A549 (cell line): ENCODE measurements at regions not wholly inside any gene's neighbourhood (a gene's known extent, or its start where the extent isn't known, plus 50 kb on each side); places are given as distances from the start of the nearest gene placed in this dataset.

Source experiments
- ATAC-seq, 2 experiments: fragments of 200-7000 bp in 1 of 2; fragments of >200 bp in 1 of 2; cut with Nextera tagmentation in 1 of 2; cut with Tn5 transposase in 1 of 2; 3 replicates each; pipeline versions ENCODE4 v1.8.0 to v1.9.1; 2018 to 2020; ENCODE audit warnings: mild to moderate bottlenecking in 1 of 2, moderate library complexity in 1 of 2
- CTCF ChIA-PET: fragments of 300-600 bp; sonication (Branson Sonifier 250); formaldehyde crosslinking; extraction: SDS; loops from one replicate; lab custom pipeline; 2021; ENCODE audit warnings: antibody characterized with exemption, inconsistent platforms; lab: Yijun Ruan, JAX
- POLR2A ChIA-PET: fragments of 350-600 bp; formaldehyde crosslinking; extraction: SDS; loops from one replicate; lab custom pipeline; 2021; ENCODE audit warnings: antibody characterized with exemption, inconsistent platforms; lab: Yijun Ruan, JAX
- DNase-seq, 2 experiments: peaks; one replicate each; pipeline versions ENCODE4 v3.0.0 to v3.0.0-alpha.2; 2011 to 2016; ENCODE audit warnings: low read depth in 1 of 2, low spot score in 1 of 2
- FAIRE-seq: peaks from 2 replicates; lab custom pipeline; 2011; peaks lifted over from hg19 to GRCh38; lab: Jason Lieb, UNC
- H3K27ac ChIP-seq, 2 experiments: fragments of >200 bp; sonication (Bioruptor Twin); formaldehyde crosslinking; 3 replicates each; pipeline ENCODE4 v1.5.1; 2016 to 2017
- H3K4me1 ChIP-seq: fragments of >200 bp; sonication (Bioruptor Twin); formaldehyde crosslinking; 3 replicates; pipeline ENCODE4 v1.6.1; 2016
- H3K4me2 ChIP-seq: fragments of >200 bp; sonication (Bioruptor Twin); formaldehyde crosslinking; 3 replicates; pipeline ENCODE4 v1.6.1; 2016
- H3K4me3 ChIP-seq: fragments of >200 bp; sonication (Bioruptor Twin); formaldehyde crosslinking; 3 replicates; pipeline ENCODE4 v1.5.1; 2016
- H3K9me3 ChIP-seq: fragments of >200 bp; sonication (Bioruptor Twin); formaldehyde crosslinking; 3 replicates; pipeline ENCODE4 v1.6.1; 2016
- ATOH8 ChIP-seq: fragments of 250-450 bp; sonication (Bioruptor Pico); IDR thresholded peaks from 2 replicates; pipeline ENCODE4 v1.5.0; 2020; ENCODE audit warnings: low read depth, mild to moderate bottlenecking, moderate library complexity
- BCL3 ChIP-seq: fragments of >200 bp; sonication (Bioruptor Twin); formaldehyde crosslinking; IDR thresholded peaks from 3 replicates; pipeline ENCODE4 v1.6.1; 2016
- BHLHE40 ChIP-seq: IDR thresholded peaks from 2 replicates; pipeline ENCODE4 v1.6.1; 2012; ENCODE audit warnings: low read depth, low read length, inconsistent platforms
- CBX8 ChIP-seq: fragments of 200-600 bp; sonication (generic); IDR thresholded peaks from 2 replicates; pipeline ENCODE4 v1.6.1; 2016
- CTCF ChIP-seq: fragments of >200 bp; sonication (Bioruptor Twin); formaldehyde crosslinking; IDR thresholded peaks from 3 replicates; pipeline ENCODE4 v1.5.1; 2016
- E2F6 ChIP-seq: IDR thresholded peaks from 2 replicates; pipeline ENCODE4 v1.6.1; 2012; ENCODE audit warnings: low read depth, borderline replicate concordance
- EHF ChIP-seq: fragments of 250-450 bp; sonication (Bioruptor Pico); IDR thresholded peaks from 2 replicates; pipeline ENCODE4 v1.5.0; 2020; ENCODE audit warnings: mild to moderate bottlenecking
- EP300 ChIP-seq, 2 experiments: fragments of >200 bp; sonication (Bioruptor Twin); formaldehyde crosslinking; IDR thresholded peaks; 2 replicates in 1 of 2; 3 replicates in 1 of 2; pipeline ENCODE4 v1.6.1; 2016 to 2017
- ESRRA ChIP-seq: fragments of 150-350 bp; IDR thresholded peaks from 2 replicates; pipeline ENCODE4 v1.6.1; 2014; ENCODE audit warnings: mild to moderate bottlenecking, low read length, borderline replicate concordance
- FOSB ChIP-seq: fragments of 250-450 bp; sonication (Bioruptor Pico); IDR thresholded peaks from 2 replicates; pipeline ENCODE4 v1.5.0; 2020; ENCODE audit warnings: mild to moderate bottlenecking, moderate library complexity
- FOSL2 ChIP-seq, 2 experiments: fragments of 450-650 bp in 1 of 2; fragments of >200 bp in 1 of 2; sonication (Bioruptor Twin) in 1 of 2; formaldehyde crosslinking; IDR thresholded peaks; 2 replicates each; pipeline versions ENCODE4 v1.5.0 to v1.6.1; 2016 to 2020; ENCODE audit warnings: mild to moderate bottlenecking in 1 of 2, moderate library complexity in 1 of 2
- HES2 ChIP-seq: fragments of >200 bp; sonication (Bioruptor Twin); formaldehyde crosslinking; IDR thresholded peaks from 2 replicates; pipeline ENCODE4 v1.6.1; 2016
- HEYL ChIP-seq: fragments of 250-450 bp; sonication (Bioruptor Pico); IDR thresholded peaks from 2 replicates; pipeline ENCODE4 v1.8.0; 2021; ENCODE audit warnings: mild to moderate bottlenecking, moderate library complexity
- HOXA7 ChIP-seq: fragments of 250-450 bp; sonication (Bioruptor Pico); IDR thresholded peaks from 2 replicates; pipeline ENCODE4 v1.5.0; 2020; ENCODE audit warnings: mild to moderate bottlenecking, moderate library complexity
- HOXB13 ChIP-seq: fragments of 250-450 bp; sonication (Bioruptor Pico); IDR thresholded peaks from 2 replicates; pipeline ENCODE4 v1.5.0; 2020; ENCODE audit warnings: low read depth, mild to moderate bottlenecking, moderate library complexity
- HOXB5 ChIP-seq: fragments of 250-450 bp; sonication (Bioruptor Pico); IDR thresholded peaks from 2 replicates; pipeline ENCODE4 v1.5.0; 2020; ENCODE audit warnings: mild to moderate bottlenecking, moderate library complexity
- JUN ChIP-seq, 2 experiments: fragments of >200 bp; sonication (Bioruptor Twin); formaldehyde crosslinking; IDR thresholded peaks; 2 replicates in 1 of 2; 3 replicates in 1 of 2; pipeline ENCODE4 v1.6.1; 2016 to 2017
- KDM5A ChIP-seq: fragments of 200-600 bp; sonication (generic); IDR thresholded peaks from 2 replicates; pipeline ENCODE4 v1.6.1; 2016; ENCODE audit warnings: antibody characterized with exemption, mild to moderate bottlenecking
- MAFK ChIP-seq: fragments of 450-650 bp; IDR thresholded peaks from 2 replicates; pipeline ENCODE4 v1.6.1; 2014; ENCODE audit not compliant: partially characterized antibody
- MAZ ChIP-seq: fragments of 150-350 bp; IDR thresholded peaks from 2 replicates; pipeline ENCODE4 v1.6.1; 2014; ENCODE audit warnings: antibody characterized with exemption, low read depth, low read length, borderline replicate concordance
- NFE2L2 ChIP-seq: fragments of 150-350 bp; conservative IDR thresholded peaks from 2 replicates; pipeline ENCODE4 v1.6.1; 2014; ENCODE audit warnings: low read length
- PHF8 ChIP-seq: fragments of 200-600 bp; sonication (generic); IDR thresholded peaks from 2 replicates; pipeline ENCODE4 v1.6.1; 2016; ENCODE audit warnings: low read depth, mild to moderate bottlenecking, antibody characterized with exemption, moderate library complexity, borderline replicate concordance
- POLR2AphosphoS2 ChIP-seq: conservative IDR thresholded peaks from 2 replicates; pipeline ENCODE4 v1.6.1; 2012; ENCODE audit warnings: low read length, improper control_type of control experiment, inconsistent platforms
- RFX5 ChIP-seq: fragments of 450-650 bp; IDR thresholded peaks from 2 replicates; pipeline ENCODE4 v1.7.1; 2014; ENCODE audit warnings: antibody characterized with exemption, mild to moderate bottlenecking, moderate library complexity
- RNF2 ChIP-seq: fragments of 200-600 bp; sonication (generic); IDR thresholded peaks from 2 replicates; pipeline ENCODE4 v1.6.1; 2016; ENCODE audit warnings: low read depth, mild to moderate bottlenecking, antibody characterized with exemption, moderate library complexity, borderline replicate concordance
- SMC3 ChIP-seq: fragments of >200 bp; sonication (Bioruptor Twin); formaldehyde crosslinking; IDR thresholded peaks from 3 replicates; pipeline ENCODE4 v1.6.1; 2018; ENCODE audit warnings: inconsistent platforms
- TP53 ChIP-seq: fragments of 250-450 bp; sonication (Bioruptor Pico); IDR thresholded peaks from 2 replicates; pipeline ENCODE4 v1.5.0; 2021; ENCODE audit warnings: mild to moderate bottlenecking, moderate library complexity
- ZFP36 ChIP-seq: fragments of 450-650 bp; IDR thresholded peaks from 2 replicates; pipeline ENCODE4 v1.6.1; 2014; ENCODE audit warnings: borderline replicate concordance; ENCODE audit not compliant: partially characterized antibody
- ZNF302 ChIP-seq: fragments of 250-450 bp; sonication (Bioruptor Pico); IDR thresholded peaks from 2 replicates; pipeline ENCODE4 v1.9.0; 2021; ENCODE audit warnings: inconsistent platforms, mild to moderate bottlenecking, moderate library complexity
- ZSCAN20 ChIP-seq: fragments of 250-450 bp; sonication (Bioruptor Pico); IDR thresholded peaks from 2 replicates; pipeline ENCODE4 v1.8.0; 2022; ENCODE audit warnings: mild to moderate bottlenecking, moderate library complexity
- WGBS: methylation state at CpG from one replicate; pipeline ENCODE4 v1.1.6; 2017; ENCODE audit errors: missing lambda C conversion rate; 5-methylcytosine and 5-hydroxymethylcytosine counted together

- no peak for TF ChIP-seq ZSCAN20
- TF ChIP-seq HEYL (CRISPR knock-in tag), result no peak
- TF ChIP-seq HOXA7, result no peak
- no peak for TF ChIP-seq JUN (IDR thresholded peaks at IDR 0.05)
- TF ChIP-seq CBX8, result no peak
- no peak for TF ChIP-seq E2F6
- no peak for TF ChIP-seq RFX5
- TF ChIP-seq EHF (CRISPR knock-in tag), result no peak
- no peak for TF ChIP-seq BHLHE40
- TF ChIP-seq MAFK, result no peak
- no peak for TF ChIP-seq EP300 (IDR thresholded peaks at IDR 0.05)
- TF ChIP-seq KDM5A, result no peak
- TF ChIP-seq FOSL2 (IDR thresholded peaks at IDR 0.05), result no peak
- TF ChIP-seq FOSL2 (CRISPR knock-in tag; IDR thresholded peaks at IDR 0.05), result no peak
- TF ChIP-seq HOXB13 (CRISPR knock-in tag), result no peak
- no peak for TF ChIP-seq ESRRA
- no peak for TF ChIP-seq HOXB5 (CRISPR knock-in tag)
- TF ChIP-seq ZNF302 (CRISPR knock-in tag), result no peak
- TF ChIP-seq SMC3, result no peak
- POLR2A ChIA-PET, result no interaction called here
- no peak for FAIRE-seq
- no peaks in the 10 kb centered on the region for H3K4me1 ChIP-seq
- H3K4me3 ChIP-seq, result no peak overlapping the region
- H3K9me3 ChIP-seq, result no peaks in the 10 kb centered on the region
- CTCF ChIA-PET, result no interaction called here
- no peak for DNase-seq
- no peak for ATAC-seq
- H3K27ac ChIP-seq, result no peak overlapping the region
- no peak overlapping the region for H3K4me2 ChIP-seq
- 57% methylated on average over 12 of the region's 13 CpGs for WGBS
These were observed 365.4 kb downstream of the BRD1 start for GRCh38 chr22:49462291-49462690.

- TF ChIP-seq MAZ (no peak), CTCF (no peak), CBX8 (no peak), NFE2L2 (no peak), RFX5 (no peak), FOSB (CRISPR knock-in tag) (no peak), HEYL (CRISPR knock-in tag) (no peak), ZFP36 (no peak)
- 54% methylated on average over 16 of the region's 19 CpGs for WGBS
- DNase-seq, result no peak
- CTCF ChIA-PET, result no interaction called here
- H3K9me3 ChIP-seq, result no peaks in the 10 kb centered on the region
- POLR2A ChIA-PET, result no interaction called here
- no peak for ATAC-seq
- H3K4me2 ChIP-seq, result no peak overlapping the region
- no peak for FAIRE-seq
- no peak overlapping the region for H3K27ac ChIP-seq
- H3K4me1 ChIP-seq, result no peaks in the 10 kb centered on the region
- no peak overlapping the region for H3K4me3 ChIP-seq
These were observed 366.0 kb downstream of the BRD1 start for GRCh38 chr22:49461674-49462073.

GRCh38 chr22:49460592-49461281 lies 366.9 kb downstream of the BRD1 start:
- 22% methylated on average over 15 of the region's 15 CpGs for WGBS
- POLR2A ChIA-PET, result no interaction called here
- no peak for TF ChIP-seq BCL3
- no peak for TF ChIP-seq TP53 (CRISPR knock-in tag)
- TF ChIP-seq RNF2, result no peak
- TF ChIP-seq PHF8, result no peak
- TF ChIP-seq POLR2AphosphoS2, result no peak
- no peak for TF ChIP-seq HOXA7
- no peak for TF ChIP-seq HES2
- TF ChIP-seq ATOH8, result no peak

More at GRCh38 chr22:49460592-49461281, 366.9 kb downstream of the BRD1 start:
- DNase-seq, result no peak
- H3K27ac ChIP-seq, result no peak overlapping the region
- FAIRE-seq, result no peak
- no peak overlapping the region for H3K4me3 ChIP-seq
- ATAC-seq, result no peak
- no peak overlapping the region for H3K4me2 ChIP-seq
- no peaks in the 10 kb centered on the region for H3K4me1 ChIP-seq
- H3K9me3 ChIP-seq, result no peaks in the 10 kb centered on the region
- CTCF ChIA-PET, result no interaction called here
